Activated CD4-positive, alpha-beta T cell treated with anti-CD3 and anti-CD28 coated beads, Interleukin-2, Interleukin-6, amounts not matched to agents 100 ng/mL and 50 ng/mL, durations not matched to agents 16 hours and 8 hours (primary cell): ENCODE measurements at regions not wholly inside any gene's neighbourhood (a gene's known extent, or its start where the extent isn't known, plus 50 kb on each side); places are given as distances from the start of the nearest gene placed in this dataset.

Source experiments
- DNase-seq: peaks from one replicate; pipeline ENCODE4 v3.0.0-alpha.2; 2020

GRCh38 chr16:86018487-86018886, 119.5 kb downstream of the IRF8 start:
- DNase-seq, result no peak

DNA sequence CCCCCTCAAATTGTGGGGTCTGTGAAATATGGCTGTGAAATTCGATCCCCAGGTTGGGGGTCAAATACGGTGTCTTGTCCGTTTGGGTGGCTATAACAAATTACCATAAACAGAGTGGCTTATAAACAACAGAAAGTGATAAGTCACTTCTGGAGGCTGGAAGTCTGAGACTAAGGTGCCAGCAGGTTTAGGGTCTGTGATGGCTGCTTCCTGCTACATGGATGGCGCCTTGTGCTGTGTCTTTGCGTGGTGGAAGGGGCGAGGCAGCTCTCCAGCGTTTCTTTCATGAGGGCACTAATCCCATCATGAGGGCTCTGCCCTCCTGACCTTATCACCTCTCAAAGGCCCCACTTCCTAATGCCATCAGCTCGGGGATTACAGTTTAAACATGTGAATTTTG, 120.0 kb downstream of the IRF8 start:
- no peak for DNase-seq

DNA sequence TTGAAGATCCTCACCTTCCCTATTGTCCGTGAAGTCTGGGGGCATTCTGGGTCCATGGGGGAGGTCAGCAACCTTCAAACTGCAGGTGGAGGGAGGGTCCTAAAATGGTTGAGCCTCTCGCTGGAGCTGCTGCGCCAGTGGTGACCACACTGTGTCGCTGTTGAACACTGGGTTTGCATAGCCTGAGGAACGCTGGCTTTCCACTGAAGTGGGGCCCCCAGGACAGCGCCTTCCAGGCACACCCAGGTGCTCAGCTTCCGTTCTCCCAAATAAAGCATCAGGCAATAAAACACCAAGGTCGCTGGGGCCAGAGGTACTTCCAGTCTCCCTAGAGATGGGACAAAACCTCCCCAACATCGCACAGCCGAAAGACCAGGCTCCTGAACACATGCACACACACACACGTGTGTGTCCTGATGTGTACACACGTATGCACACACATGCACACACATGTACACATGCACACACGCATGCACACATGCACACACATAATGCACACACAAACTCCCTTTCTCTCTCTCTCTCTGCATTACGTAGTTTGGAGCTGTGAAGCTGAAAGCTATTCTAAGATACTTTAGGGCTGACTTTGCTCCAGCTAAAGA, 120.6 kb downstream of the IRF8 start:
- DNase-seq, result no peak

DNA sequence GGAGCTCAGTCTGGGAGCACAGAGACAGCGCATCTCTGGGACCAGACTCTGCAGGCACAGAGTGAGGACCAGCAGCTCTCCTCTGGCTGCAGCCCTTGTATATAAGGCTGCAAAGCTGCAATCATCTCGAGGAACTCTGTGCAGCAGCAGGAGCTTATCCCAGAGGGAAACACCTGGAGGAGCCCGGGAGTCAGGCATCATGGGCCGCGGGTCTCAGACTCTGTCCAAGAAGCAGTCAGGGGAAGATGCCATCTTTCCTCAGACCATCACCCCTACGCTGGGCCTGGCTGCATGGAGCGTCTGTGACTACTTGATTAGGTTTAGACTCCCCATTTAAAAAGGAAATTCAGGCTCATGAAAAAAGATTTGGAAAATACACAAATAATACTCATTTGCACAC, 122.0 kb downstream of the IRF8 start:
- DNase-seq, result no peak

- DNase-seq, result no peak
These were observed 123.5 kb downstream of the IRF8 start for GRCh38 chr16:86022381-86022960.

DNA sequence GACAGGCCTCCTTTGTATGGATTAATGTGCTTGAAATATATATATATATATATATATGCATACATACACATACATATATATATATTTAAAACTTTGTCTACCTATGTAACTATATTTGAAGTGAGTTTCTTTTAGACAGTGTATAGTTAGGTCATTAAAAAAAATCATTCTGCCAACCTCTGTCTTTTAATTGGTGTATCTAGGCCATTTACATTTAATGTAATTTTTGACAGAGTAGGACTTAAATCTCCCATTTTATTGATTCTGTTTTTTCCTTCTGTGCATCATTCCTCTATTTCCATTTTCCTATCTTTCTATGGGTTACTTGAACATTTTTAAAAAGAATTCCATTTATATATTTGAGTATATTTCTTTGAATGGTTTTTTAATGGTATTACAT, 125.2 kb downstream of the IRF8 start:
- DNase-seq, result no peak

- DNase-seq, result no peak
These were observed 126.7 kb downstream of the IRF8 start for GRCh38 chr16:86025706-86026105.

- no peak for DNase-seq
These were observed 127.4 kb downstream of the IRF8 start for GRCh38 chr16:86026171-86026910.

- no peak for DNase-seq
These were observed 128.0 kb downstream of the IRF8 start for GRCh38 chr16:86026916-86027315.

GRCh38 chr16:86027373-86028126, 128.6 kb downstream of the IRF8 start:
- no peak for DNase-seq

GRCh38 chr16:86029131-86029741, 130.3 kb downstream of the IRF8 start:
- no peak for DNase-seq

DNA sequence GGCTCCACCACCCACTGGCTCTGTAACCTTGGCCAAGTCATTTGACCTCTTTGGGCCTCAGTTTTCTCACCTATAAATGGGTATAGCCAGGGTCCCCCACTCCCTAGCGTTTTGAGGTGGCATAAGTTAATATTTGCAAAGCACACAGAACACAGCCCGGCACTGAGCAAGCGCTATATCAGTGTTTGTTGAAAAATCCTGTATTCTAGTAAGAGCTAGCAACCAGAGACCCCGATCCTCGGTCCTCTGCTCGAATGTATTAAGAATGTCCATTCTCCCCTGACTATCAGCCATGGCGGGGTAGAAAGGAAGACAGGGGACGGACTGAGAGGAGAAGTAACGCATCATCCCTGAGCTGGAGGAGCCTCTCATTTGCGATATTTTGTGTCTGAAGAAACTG, 131.2 kb downstream of the IRF8 start:
- DNase-seq, result no peak

GRCh38 chr16:86031141-86031678, 132.2 kb downstream of the IRF8 start:
- DNase-seq, result no peak

DNA sequence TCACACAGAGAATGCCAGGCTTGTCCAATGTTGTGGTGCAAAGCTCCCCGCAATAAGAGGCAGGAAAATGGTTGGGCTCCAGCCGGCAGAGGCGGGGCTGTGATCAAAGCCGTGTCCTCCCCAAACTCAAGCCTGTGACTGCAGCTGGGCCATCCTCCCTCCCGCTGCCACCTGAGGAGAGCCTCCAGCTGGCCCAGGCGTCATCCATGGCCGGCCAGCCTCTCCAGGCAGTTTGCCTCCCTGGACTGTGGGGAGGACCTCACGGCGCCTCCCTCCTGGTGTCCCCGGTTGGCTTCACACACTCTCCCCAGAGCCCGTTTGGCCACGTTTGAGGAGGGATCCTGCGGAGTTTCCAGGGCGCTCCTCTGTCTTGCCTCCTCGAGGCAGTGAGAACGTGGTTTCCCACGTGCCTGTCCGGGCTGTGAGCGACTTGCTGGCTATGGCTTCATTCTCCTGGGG, 134.1 kb downstream of the IRF8 start:
- no peak for DNase-seq

GRCh38 chr16:86033971-86034370, 135.0 kb downstream of the IRF8 start:
- no peak for DNase-seq

- DNase-seq, result no peak
These were observed 135.5 kb downstream of the IRF8 start for GRCh38 chr16:86034421-86034919.

DNA sequence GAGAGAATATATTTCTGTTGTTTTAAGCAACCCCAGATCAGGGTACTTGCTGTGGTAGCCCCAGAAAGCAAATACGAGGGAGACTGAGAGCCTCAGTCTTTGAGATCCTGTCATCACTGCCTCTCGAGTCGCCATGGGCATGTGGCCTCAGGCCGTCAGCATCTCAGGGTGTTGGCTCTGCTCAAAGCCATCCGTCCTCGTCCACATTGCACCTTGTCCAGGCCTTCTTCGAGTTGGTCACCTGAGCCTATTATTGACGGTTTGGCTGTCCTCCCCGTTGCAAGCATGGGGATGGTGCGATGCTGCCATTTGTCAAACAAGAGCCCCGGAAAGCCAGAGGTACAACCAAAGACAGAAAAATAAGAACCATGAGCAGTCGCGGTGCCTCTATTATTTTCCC, 136.9 kb downstream of the IRF8 start:
- no peak for DNase-seq

DNA sequence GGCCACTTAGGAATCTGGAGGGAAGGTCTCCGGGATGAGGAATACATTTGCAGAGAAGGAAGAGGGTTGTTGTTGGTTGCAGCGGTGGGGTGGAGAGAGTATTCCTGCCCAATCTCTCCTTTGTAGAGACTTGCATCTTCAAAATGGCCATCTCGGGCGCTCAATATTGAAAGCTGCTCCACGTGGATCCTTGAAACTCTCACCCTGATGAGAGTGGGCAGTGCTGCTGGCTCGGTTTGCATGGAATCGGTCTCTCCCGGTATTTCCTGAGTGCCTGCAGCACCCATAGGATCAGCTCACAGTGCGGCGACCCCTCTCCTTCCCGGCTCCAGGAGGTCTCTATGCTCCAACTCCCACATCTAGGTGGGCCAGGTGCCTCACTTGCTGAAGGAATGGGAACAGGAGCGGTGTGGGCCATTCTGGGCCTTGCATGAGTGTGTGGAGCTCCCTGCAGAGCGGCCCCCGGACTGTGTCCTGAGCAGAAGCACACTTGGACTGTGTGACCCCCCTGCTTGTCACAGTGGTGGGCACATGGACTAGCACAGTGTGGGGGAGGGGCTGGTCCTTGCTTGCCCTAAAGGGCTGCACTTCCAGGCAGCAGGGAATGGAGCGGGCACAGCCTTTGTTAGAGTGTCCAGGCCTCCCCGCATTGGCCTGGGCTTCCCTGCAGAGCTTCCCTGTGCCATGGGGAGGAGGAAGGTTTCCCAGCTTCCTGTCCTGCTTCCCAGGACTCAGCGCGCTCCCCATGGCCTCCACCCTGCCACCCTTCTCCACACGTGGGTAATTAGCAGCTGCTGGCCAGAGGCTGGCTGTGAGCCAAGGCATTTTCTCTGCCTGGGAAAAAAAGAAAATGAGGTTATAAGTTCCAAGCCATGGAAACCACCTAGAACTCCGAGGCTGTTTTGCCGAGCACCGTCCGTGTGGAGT, 139.3 kb downstream of the IRF8 start:
- DNase-seq, result no peak

- no peak for DNase-seq
These were observed 140.0 kb downstream of the IRF8 start for GRCh38 chr16:86038926-86039310.

GRCh38 chr16:86039606-86040005, 140.6 kb downstream of the IRF8 start:
- DNase-seq, result no peak

GRCh38 chr16:86040496-86040895, 141.5 kb downstream of the IRF8 start:
- no peak for DNase-seq

GRCh38 chr16:86041215-86041614, 142.3 kb downstream of the IRF8 start:
- no peak for DNase-seq
